ENCODE measurements at regions not wholly inside any gene's neighbourhood (a gene's known extent, or its start where the extent isn't known, plus 50 kb on each side); places are given as distances from the start of the nearest gene placed in this dataset.

DNA sequence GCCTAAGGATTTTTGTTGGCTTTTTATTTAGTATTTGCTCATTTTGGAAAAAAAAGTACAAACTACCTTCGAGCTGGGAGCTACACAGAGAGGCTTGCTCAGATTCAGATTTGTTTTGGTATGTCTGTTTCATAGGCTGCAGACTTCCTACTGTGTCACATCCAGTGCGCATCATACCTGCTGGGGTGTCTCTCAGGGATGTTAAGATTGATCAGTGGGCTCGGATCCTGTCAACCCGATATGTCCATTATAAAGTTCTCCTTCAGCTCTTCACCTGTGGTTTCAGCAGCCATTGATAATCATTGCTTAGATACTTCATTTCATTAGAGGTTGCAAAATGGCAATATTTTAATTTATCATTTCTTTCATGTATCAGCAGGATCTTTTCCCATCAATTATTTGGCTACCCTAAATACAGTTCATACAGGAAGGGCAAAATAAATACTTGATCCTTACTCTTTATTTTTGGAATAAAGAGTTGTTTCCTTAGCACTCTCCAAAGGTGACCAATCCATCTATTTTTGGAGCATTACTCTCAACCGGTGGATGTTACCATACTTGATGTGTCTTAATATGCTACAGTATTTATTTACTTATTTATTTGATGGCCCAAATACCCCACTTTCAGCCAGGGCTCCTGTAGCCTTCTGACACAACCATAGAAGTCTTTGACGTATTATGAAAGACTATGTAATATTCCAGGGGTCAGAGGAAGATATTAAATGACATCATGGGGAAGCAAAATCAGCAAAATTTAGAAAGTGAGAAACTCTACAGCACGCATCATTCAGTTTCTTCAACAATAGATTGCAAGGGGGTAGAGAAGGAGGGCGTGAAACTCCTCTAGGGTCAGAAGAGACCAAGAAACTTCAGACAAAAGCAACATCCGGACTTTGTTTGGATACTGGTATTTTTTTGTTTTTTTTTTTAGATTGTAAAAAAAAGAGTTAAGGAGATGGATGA lies 55.3 kb upstream of the HNRNPU start:
- Histone ChIP-seq H3K79me2 (ENCODE audit: insufficient read depth, low read depth) (no peaks in the 10 kb centered on the region), H3K9ac (peak overlapping the region; percentile 73), H2AFZ (ENCODE audit: low read depth) (peak overlapping the region; percentile 66), H3K4me1 (ENCODE audit: low read depth, poor library complexity, severe bottlenecking) (peaks cover 8% of the 10 kb centered on the region), H4K20me1 (ENCODE audit: insufficient read depth) (no peaks in the 10 kb centered on the region), H3K27ac (no peak overlapping the region; the same call in 1 of the 2 replicates), H3K27me3 (ENCODE audit: insufficient read depth, low read depth) (no peaks in the 10 kb centered on the region), H3K36me3 (ENCODE audit: insufficient read depth) (no peaks in the 10 kb centered on the region), H3K4me2 (peak overlapping the region; percentile 46), H3K4me3 (IDR thresholded peaks at IDR 0.05; ENCODE audit: insufficient read depth, low read depth, low read length) (peak overlapping the region; percentile 90)
- TF ChIP-seq, protein P1, sequence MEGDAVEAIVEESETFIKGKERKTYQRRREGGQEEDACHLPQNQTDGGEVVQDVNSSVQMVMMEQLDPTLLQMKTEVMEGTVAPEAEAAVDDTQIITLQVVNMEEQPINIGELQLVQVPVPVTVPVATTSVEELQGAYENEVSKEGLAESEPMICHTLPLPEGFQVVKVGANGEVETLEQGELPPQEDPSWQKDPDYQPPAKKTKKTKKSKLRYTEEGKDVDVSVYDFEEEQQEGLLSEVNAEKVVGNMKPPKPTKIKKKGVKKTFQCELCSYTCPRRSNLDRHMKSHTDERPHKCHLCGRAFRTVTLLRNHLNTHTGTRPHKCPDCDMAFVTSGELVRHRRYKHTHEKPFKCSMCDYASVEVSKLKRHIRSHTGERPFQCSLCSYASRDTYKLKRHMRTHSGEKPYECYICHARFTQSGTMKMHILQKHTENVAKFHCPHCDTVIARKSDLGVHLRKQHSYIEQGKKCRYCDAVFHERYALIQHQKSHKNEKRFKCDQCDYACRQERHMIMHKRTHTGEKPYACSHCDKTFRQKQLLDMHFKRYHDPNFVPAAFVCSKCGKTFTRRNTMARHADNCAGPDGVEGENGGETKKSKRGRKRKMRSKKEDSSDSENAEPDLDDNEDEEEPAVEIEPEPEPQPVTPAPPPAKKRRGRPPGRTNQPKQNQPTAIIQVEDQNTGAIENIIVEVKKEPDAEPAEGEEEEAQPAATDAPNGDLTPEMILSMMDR (conservative IDR thresholded peaks at IDR 0.05; ENCODE audit: low read depth, low read length): no peak

DNA sequence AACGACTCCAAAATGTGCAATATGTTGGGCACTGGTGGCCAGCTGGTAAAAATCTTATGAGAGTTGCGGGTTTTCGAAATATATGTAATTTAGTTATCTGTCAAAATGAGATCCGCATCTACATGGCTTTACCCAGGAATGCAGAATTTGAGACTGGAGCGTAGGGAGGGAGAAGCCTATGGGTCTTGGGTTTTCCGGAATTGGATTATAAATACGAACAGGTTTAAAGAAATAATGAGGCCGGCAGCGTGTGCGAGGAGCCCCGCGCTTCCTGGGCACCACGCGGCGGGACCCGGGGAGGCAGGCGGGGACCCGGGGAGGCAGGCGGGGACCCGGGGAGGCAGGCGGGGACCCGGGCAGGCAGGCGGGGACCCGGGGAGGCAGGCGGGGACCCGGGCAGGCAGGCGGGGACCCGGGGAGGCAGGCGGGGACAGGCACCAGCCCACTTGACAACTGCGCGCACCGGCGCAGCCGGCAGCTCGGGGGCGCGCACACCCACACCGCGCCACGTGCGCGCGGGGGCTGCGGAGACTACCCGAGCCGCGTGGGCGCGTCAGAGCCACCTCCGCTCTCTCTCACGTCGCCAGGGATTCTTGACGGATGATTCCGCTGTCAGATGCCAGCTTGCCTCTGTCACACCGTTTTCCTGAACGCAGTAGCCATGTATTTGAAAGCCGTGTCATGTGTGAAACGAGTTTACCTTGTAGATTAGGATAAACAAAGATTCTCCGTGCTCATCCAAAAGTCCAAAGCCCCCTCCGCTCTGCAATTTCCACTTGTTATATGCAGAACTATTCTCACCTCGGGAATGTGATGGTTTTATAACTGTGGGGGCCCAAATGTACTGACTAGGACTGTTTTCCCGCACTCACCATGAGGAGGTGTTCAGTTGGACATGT lies 54.3 kb upstream of the HNRNPU start:
- peak overlapping the region; percentile 41; the same call in 1 of the 2 replicates for H3K27ac ChIP-seq
- no peaks in the 10 kb centered on the region for H4K20me1 ChIP-seq (ENCODE audit: insufficient read depth)
- no peaks in the 10 kb centered on the region for H3K36me3 ChIP-seq (ENCODE audit: insufficient read depth)
- peak overlapping the region; percentile 73 for H3K9ac ChIP-seq
- peak overlapping the region; percentile 66 for H2AFZ ChIP-seq (ENCODE audit: low read depth)
- peaks cover 8% of the 10 kb centered on the region for H3K4me1 ChIP-seq (ENCODE audit: low read depth, poor library complexity, severe bottlenecking)
- no peaks in the 10 kb centered on the region for H3K79me2 ChIP-seq (ENCODE audit: insufficient read depth, low read depth)
- TF ChIP-seq, protein P1 (conservative IDR thresholded peaks at IDR 0.05; ENCODE audit: low read depth, low read length): no peak
- no peaks in the 10 kb centered on the region for H3K27me3 ChIP-seq (ENCODE audit: insufficient read depth, low read depth)
- peak overlapping the region; percentile 46 for H3K4me2 ChIP-seq
- peak overlapping the region; percentile 90 for H3K4me3 ChIP-seq (IDR thresholded peaks at IDR 0.05; ENCODE audit: insufficient read depth, low read depth, low read length)

DNA sequence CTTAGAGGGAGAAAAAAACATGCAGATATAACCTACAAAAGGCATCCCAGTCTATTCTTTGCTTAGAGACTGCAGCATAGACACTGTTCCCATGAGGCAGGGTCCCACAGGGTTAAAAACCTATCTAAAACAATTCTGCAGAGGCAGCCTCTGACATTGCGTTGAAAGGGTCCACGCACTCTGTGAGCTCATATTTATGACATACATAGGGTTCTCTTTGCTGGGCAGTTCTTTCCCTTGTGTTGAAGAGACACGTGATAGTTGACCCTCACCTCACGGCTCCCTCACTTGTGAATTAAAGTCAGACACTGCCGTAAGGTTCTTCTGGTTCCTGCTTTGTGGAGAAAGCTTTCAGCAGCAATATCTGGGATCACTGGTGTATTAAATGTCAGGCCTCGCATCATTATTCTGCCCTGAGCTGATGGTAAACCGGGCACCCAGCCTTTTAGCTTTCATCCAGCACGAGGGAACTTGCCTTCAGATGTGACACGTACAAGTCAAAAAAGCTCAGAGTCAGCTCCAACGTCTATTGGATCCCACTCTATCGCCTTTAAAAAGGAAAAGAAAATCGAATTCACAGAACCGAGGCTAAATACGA lies 52.8 kb upstream of the HNRNPU start:
- TF ChIP-seq, protein P1 (conservative IDR thresholded peaks at IDR 0.05; ENCODE audit: low read depth, low read length): no peak
- no peak overlapping the region for H3K27ac ChIP-seq
- no peak overlapping the region for H3K9ac ChIP-seq
- H3K4me2 ChIP-seq: no peak overlapping the region
- no peaks in the 10 kb centered on the region for H3K79me2 ChIP-seq (ENCODE audit: insufficient read depth, low read depth)
- no peak overlapping the region for H3K4me3 ChIP-seq (IDR thresholded peaks at IDR 0.05; ENCODE audit: insufficient read depth, low read depth, low read length)
- H4K20me1 ChIP-seq (ENCODE audit: insufficient read depth): no peaks in the 10 kb centered on the region
- no peaks in the 10 kb centered on the region for H3K27me3 ChIP-seq (ENCODE audit: insufficient read depth, low read depth)
- H3K4me1 ChIP-seq (ENCODE audit: low read depth, poor library complexity, severe bottlenecking): peaks cover 8% of the 10 kb centered on the region
- H2AFZ ChIP-seq (ENCODE audit: low read depth): no peak overlapping the region
- no peaks in the 10 kb centered on the region for H3K36me3 ChIP-seq (ENCODE audit: insufficient read depth)

DNA sequence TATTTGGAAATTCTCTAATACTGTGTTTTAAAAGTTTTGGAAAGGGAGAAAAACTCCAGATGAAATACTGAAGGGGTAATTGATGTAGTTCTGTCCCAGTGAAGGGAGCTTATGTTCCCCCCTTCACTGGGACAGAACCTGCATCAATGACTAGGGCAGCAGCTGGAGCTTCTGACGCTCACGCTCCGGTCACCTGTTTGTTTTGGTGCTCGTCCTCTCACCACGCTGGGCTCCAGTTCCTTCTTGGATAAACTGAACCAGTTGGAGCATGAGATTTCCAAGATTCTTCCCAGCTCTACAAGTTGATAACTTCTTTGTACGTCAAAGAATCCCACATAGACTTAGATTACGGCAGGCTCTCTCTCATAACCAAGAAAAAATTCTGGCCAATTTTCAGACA lies 51.4 kb upstream of the HNRNPU start:
- TF ChIP-seq, protein P1 (conservative IDR thresholded peaks at IDR 0.05; ENCODE audit: low read depth, low read length): no peak
- Histone ChIP-seq H3K4me3 (IDR thresholded peaks at IDR 0.05; ENCODE audit: insufficient read depth, low read depth, low read length) (no peak overlapping the region), H3K4me1 (ENCODE audit: low read depth, poor library complexity, severe bottlenecking) (peaks cover 8% of the 10 kb centered on the region), H3K27ac (no peak overlapping the region), H3K36me3 (ENCODE audit: insufficient read depth) (no peaks in the 10 kb centered on the region), H2AFZ (ENCODE audit: low read depth) (no peak overlapping the region), H3K4me2 (no peak overlapping the region), H3K27me3 (ENCODE audit: insufficient read depth, low read depth) (no peaks in the 10 kb centered on the region), H4K20me1 (ENCODE audit: insufficient read depth) (no peaks in the 10 kb centered on the region), H3K79me2 (ENCODE audit: insufficient read depth, low read depth) (no peaks in the 10 kb centered on the region), H3K9ac (no peak overlapping the region)

All from KMS-11 (cell line).